IMR-90 (cell line): ENCODE measurements at regions not wholly inside any gene's neighbourhood (a gene's known extent, or its start where the extent isn't known, plus 50 kb on each side); places are given as distances from the start of the nearest gene placed in this dataset.
A peak's percentile ranks its signal among the peaks of the same experiment; 100 is the strongest.

Experiments used
- ATAC-seq: fragments of 200-7000 bp; cut with Tn5 transposase; 2 replicates; pipeline ENCODE4 v1.9.1; 2020; ENCODE audit warnings: low read depth, mild to moderate bottlenecking, moderate library complexity
- BruUV-seq: library from RNA; stranded (reverse); fragments of 400-500 nt; replicated peaks from 2 replicates; lab custom pipeline; 2021; lab: Mats Ljungman, UMichigan
- CTCF ChIA-PET: fragments of 300-600 bp; formaldehyde crosslinking; extraction: SDS; loops from one replicate; lab custom pipeline; 2021; ENCODE audit warnings: antibody characterized with exemption; lab: Yijun Ruan, JAX
- POLR2A ChIA-PET: fragments of 300-600 bp; sonication (Branson Sonifier 250); formaldehyde crosslinking; loops from one replicate; lab custom pipeline; 2022; ENCODE audit warnings: antibody characterized with exemption; ENCODE audit not compliant: unreplicated experiment; lab: Charles Lee
- DNase-seq: peaks from one replicate; pipeline ENCODE4 v3.0.0; 2013
- H2AFZ ChIP-seq: replicated peaks from 2 replicates; pipeline ENCODE3; 2013; ENCODE audit warnings: low read length, mild to moderate bottlenecking; ENCODE audit not compliant: poor library complexity
- H2AK5ac ChIP-seq: 2 replicates; pipeline ENCODE4 v1.6.1; 2013; ENCODE audit warnings: low read depth, low read length, inconsistent platforms
- H2AK9ac ChIP-seq: replicated peaks from 2 replicates; pipeline ENCODE3; 2013; ENCODE audit warnings: mild to moderate bottlenecking, low read depth, low read length, moderate library complexity; ENCODE audit not compliant: poor library complexity
- H2BK120ac ChIP-seq: 2 replicates; pipeline ENCODE4 v1.6.1; 2013; ENCODE audit warnings: low read depth, low read length, inconsistent platforms
- H2BK15ac ChIP-seq: 3 replicates; pipeline ENCODE4 v1.6.1; 2013; ENCODE audit warnings: low read depth, low read length, inconsistent platforms
- H2BK20ac ChIP-seq: 2 replicates; pipeline ENCODE4 v1.6.1; 2013; ENCODE audit warnings: low read depth, mild to moderate bottlenecking, inconsistent platforms, low read length, moderate library complexity
- H2BK5ac ChIP-seq: 2 replicates; pipeline ENCODE4 v1.6.1; 2013; ENCODE audit warnings: mild to moderate bottlenecking, low read depth, low read length, inconsistent platforms; ENCODE audit not compliant: poor library complexity, severe bottlenecking
- H3K14ac ChIP-seq: replicated peaks from 2 replicates; pipeline ENCODE4 v1.6.1; 2013; ENCODE audit warnings: low read depth, low read length, inconsistent platforms
- H3K18ac ChIP-seq: 2 replicates; pipeline ENCODE4 v1.6.1; 2013; ENCODE audit warnings: low read depth, low read length, control low read depth
- H3K23ac ChIP-seq: 2 replicates; pipeline ENCODE4 v1.6.1; 2013; ENCODE audit warnings: low read depth, low read length, inconsistent platforms
- H3K27ac ChIP-seq: 2 replicates; pipeline ENCODE4 v1.5.1; 2013; ENCODE audit warnings: mild to moderate bottlenecking, control low read depth, low read length; ENCODE audit not compliant: insufficient read depth
- H3K27me3 ChIP-seq: 2 replicates; pipeline ENCODE4 v1.6.1; 2013; ENCODE audit warnings: low read length; ENCODE audit not compliant: control insufficient read depth, insufficient read depth
- H3K36me3 ChIP-seq: 2 replicates; pipeline ENCODE4 v1.6.1; 2013; ENCODE audit warnings: low read length, mixed read lengths; ENCODE audit not compliant: control insufficient read depth, insufficient read depth
- H3K4ac ChIP-seq: 2 replicates; pipeline ENCODE4 v1.6.1; 2013; ENCODE audit warnings: low read depth, low read length, inconsistent platforms
- H3K4me1 ChIP-seq: 2 replicates; pipeline ENCODE4 v1.6.1; 2013; ENCODE audit warnings: low read length, mixed read lengths; ENCODE audit not compliant: control insufficient read depth, insufficient read depth
- H3K4me2 ChIP-seq: 2 replicates; pipeline ENCODE4 v1.6.1; 2013; ENCODE audit warnings: low read depth, mild to moderate bottlenecking, control low read depth, low read length, moderate library complexity
- H3K4me3 ChIP-seq: 2 replicates; pipeline ENCODE4 v1.5.1; 2013; ENCODE audit warnings: low read depth, mild to moderate bottlenecking, control low read depth, low read length, moderate library complexity; ENCODE audit not compliant: insufficient read depth
- H3K56ac ChIP-seq: 2 replicates; pipeline ENCODE4 v1.6.1; 2013; ENCODE audit warnings: low read length, inconsistent platforms; ENCODE audit not compliant: insufficient read depth; ENCODE audit errors: extremely low read depth
- H3K79me1 ChIP-seq, 2 experiments: 2 replicates each; pipeline ENCODE4 v1.6.1; 2013; ENCODE audit warnings: low read length in 2 of 2, inconsistent platforms in 1 of 2, low read depth in 1 of 2
- H3K9ac ChIP-seq: 2 replicates; pipeline ENCODE4 v1.6.1; 2013; ENCODE audit warnings: low read depth, low read length, control low read depth
- H3K9me1 ChIP-seq: 2 replicates; pipeline ENCODE4 v1.6.1; 2013; ENCODE audit warnings: low read length, inconsistent platforms; ENCODE audit not compliant: insufficient read depth
- H3K9me3 ChIP-seq: 2 replicates; pipeline ENCODE4 v1.6.1; 2013; ENCODE audit warnings: low read length; ENCODE audit not compliant: control insufficient read depth, insufficient read depth
- H4K20me1 ChIP-seq: 2 replicates; pipeline ENCODE4 v1.6.1; 2013; ENCODE audit warnings: low read length, inconsistent platforms; ENCODE audit not compliant: insufficient read depth
- H4K5ac ChIP-seq: 2 replicates; pipeline ENCODE4 v1.6.1; 2013; ENCODE audit warnings: mild to moderate bottlenecking, low read depth, low read length, control low read depth
- H4K8ac ChIP-seq, 2 experiments: 2 replicates each; pipeline ENCODE4 v1.6.1; 2013; ENCODE audit warnings: low read depth in 2 of 2, low read length in 2 of 2, control low read depth in 1 of 2, inconsistent platforms in 1 of 2
- H4K91ac ChIP-seq: 2 replicates; pipeline ENCODE4 v1.6.1; 2013; ENCODE audit warnings: low read depth, low read length, inconsistent platforms; ENCODE audit not compliant: insufficient read depth
- BHLHE40 ChIP-seq: fragments of 150-350 bp; IDR thresholded peaks from 2 replicates; pipeline ENCODE4 v1.6.1; 2016; ENCODE audit warnings: mild to moderate bottlenecking, low read depth, low read length
- CEBPB ChIP-seq: IDR thresholded peaks from 2 replicates; pipeline ENCODE4 v1.6.1; 2012; ENCODE audit warnings: low read depth, low read length, improper control_type of control experiment
- CHD1 ChIP-seq: IDR thresholded peaks from 2 replicates; pipeline ENCODE4 v1.6.1; 2012; ENCODE audit warnings: low read depth, low read length, improper control_type of control experiment
- MAZ ChIP-seq: IDR thresholded peaks from 2 replicates; pipeline ENCODE4 v1.6.1; 2012; ENCODE audit warnings: low read depth, mild to moderate bottlenecking, low read length, improper control_type of control experiment, moderate library complexity, borderline replicate concordance
- MXI1 ChIP-seq: IDR thresholded peaks from 2 replicates; pipeline ENCODE4 v1.6.1; 2012; ENCODE audit warnings: low read depth, mild to moderate bottlenecking, low read length, moderate library complexity, borderline replicate concordance
- NFE2L2 ChIP-seq: fragments of 150-350 bp; IDR thresholded peaks from 2 replicates; pipeline ENCODE4 v1.6.1; 2016; ENCODE audit warnings: low read depth, mild to moderate bottlenecking, low read length
- POLR2A ChIP-seq: IDR thresholded peaks from 2 replicates; pipeline ENCODE4 v1.6.1; 2012; ENCODE audit warnings: mild to moderate bottlenecking, low read depth, low read length
- RAD21 ChIP-seq: IDR thresholded peaks from 2 replicates; pipeline ENCODE4 v1.6.1; 2012; ENCODE audit warnings: low read length, improper control_type of control experiment
- RCOR1 ChIP-seq: IDR thresholded peaks from 2 replicates; pipeline ENCODE4 v1.6.1; 2012; ENCODE audit warnings: mild to moderate bottlenecking, low read length, improper control_type of control experiment; ENCODE audit not compliant: insufficient replicate concordance
- RFX5 ChIP-seq: IDR thresholded peaks from 2 replicates; pipeline ENCODE4 v1.8.0; 2012; ENCODE audit warnings: low read depth, mild to moderate bottlenecking, low read length, moderate library complexity
- WGBS, 2 experiments: methylation state at CpG; one replicate each; pipeline versions ENCODE4 v1.1.5 to v1.1.7; 2013; ENCODE audit warnings: missing lambda C conversion rate in 2 of 2; ENCODE audit not compliant: insufficient read length in 1 of 2; ENCODE audit errors: extremely low coverage in 2 of 2; 5-methylcytosine and 5-hydroxymethylcytosine counted together
- dilution Hi-C: fragments of 300-500 bp; cut with HindIII; formaldehyde crosslinking; loops from one replicate; pipeline ENCODE4 v1.14.3; 2018; ENCODE audit warnings: low sequenced_read_pairs; ENCODE audit not compliant: unreplicated experiment
- in situ Hi-C: fragments of 300-500 bp; cut with MboI; formaldehyde crosslinking; loops from 3 replicates; pipeline ENCODE4 v1.14.3; 2019; ENCODE audit warnings: low sequenced_read_pairs, inconsistent platforms, mixed read lengths
- intact Hi-C: fragments of 100-400 bp; cut with micrococcal nuclease; formaldehyde crosslinking; loops from 2 replicates; pipeline ENCODE4 v1.10.0; 2022
- TF ChIP-seq, protein P1 (sequence below): fragments of 150-350 bp; IDR thresholded peaks from 2 replicates; pipeline ENCODE4 v1.6.1; 2017; ENCODE audit warnings: mild to moderate bottlenecking, antibody characterized with exemption, low read length, low read depth
- TF ChIP-seq, protein P2 (sequence below): conservative IDR thresholded peaks from 2 replicates; pipeline ENCODE4 v1.5.1; 2012; ENCODE audit warnings: mild to moderate bottlenecking, low read depth, low read length, improper control_type of control experiment
- TF ChIP-seq, protein P3 (sequence below): fragments of 150-350 bp; IDR thresholded peaks from 2 replicates; pipeline ENCODE4 v1.6.1; 2016; ENCODE audit warnings: low read depth, mild to moderate bottlenecking, low read length, moderate library complexity, borderline replicate concordance

DNA sequence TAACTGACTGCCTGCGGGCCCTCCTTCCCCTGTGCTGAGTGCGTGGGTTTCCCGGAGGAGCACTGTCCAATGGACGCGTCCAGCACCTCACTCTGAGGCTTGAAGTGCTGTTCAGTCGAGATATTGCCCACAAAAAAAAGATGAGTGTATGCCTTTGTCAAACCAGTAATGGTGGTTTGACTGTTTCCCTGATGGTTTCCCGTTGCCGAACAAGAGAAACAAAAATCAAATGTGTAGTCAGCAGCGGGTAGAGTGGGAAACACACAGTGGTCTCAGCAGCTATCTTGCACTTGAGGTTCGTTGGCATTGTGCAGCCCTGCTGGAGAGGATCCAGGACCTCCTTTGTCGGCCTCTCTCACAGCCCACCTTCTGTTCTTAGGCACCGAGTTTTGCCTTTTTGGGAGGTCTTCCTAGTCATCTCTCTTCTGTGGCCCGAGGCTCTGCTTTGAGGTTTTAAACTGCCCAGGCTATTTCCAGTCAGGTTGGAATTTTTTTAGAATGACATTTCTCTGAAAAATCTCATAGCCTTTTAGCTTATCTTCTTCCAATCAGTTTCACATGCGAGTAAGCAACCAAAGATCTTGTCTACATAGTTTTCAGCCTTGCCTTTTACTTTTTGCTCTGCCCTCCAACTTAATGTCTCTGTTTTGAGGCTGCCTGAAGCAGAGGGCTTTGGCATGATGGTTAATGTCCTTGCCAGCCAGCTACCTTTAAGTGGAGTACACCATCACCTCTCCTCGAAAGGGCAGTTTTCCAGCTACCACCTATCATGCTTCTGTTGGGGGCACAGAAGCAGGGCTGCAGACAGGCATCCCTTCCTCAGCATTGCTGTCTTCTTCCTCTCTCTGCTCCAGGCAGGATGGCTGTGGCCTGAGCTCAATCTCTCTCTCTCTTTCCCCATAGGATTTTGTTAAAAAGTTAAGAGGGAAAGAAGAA is 132.3 kb downstream of the URB2 start (continued):
- no peak for TF ChIP-seq CEBPB

DNA sequence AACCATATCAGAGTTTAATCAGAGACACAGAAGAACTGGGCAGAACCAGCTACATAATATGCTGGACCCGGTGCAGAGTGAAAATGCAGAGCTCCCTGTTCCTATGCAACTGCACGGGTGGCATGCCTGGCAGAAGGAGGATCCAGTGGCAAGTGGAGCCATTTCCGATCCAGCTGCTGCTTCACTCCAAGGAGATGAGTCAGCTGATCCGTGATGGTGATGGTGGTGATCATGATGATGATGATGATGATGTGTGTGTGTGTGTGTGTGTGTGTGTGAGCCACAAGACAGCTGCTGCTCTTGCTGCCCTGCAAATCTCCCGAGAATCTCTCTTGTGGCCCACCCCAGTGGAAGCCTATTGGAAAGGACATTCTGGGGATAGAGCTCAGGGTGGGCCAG is 133.0 kb downstream of the URB2 start:
- Histone ChIP-seq H3K4me3 (no peak overlapping the region), H3K4me1 (no peaks in the 10 kb centered on the region), H3K23ac (no peak overlapping the region), H4K20me1 (no peaks in the 10 kb centered on the region), H2AK9ac (no peak overlapping the region), H4K91ac (no peak overlapping the region), H3K4me2 (no peak overlapping the region), H4K5ac (no peak overlapping the region), H2AK5ac (no peak overlapping the region), H3K14ac (no peak overlapping the region), H2AFZ (no peak overlapping the region), H2BK120ac (no peak overlapping the region), H3K27ac (no peak overlapping the region), H2BK20ac (no peak overlapping the region), H3K4ac (no peak overlapping the region), H3K36me3 (no peaks in the 10 kb centered on the region), H3K18ac (no peak overlapping the region), H2BK5ac (no peak overlapping the region), H4K8ac (no peak overlapping the region), H3K9ac (no peak overlapping the region), H3K9me1 (no peaks in the 10 kb centered on the region), H3K9me3 (peaks cover 2% of the 10 kb centered on the region; the same call in 1 of the 2 replicates), H3K79me1 (no peaks in the 10 kb centered on the region), H3K56ac (no peak overlapping the region), H3K27me3 (no peaks in the 10 kb centered on the region; the same call in 1 of the 2 replicates), H2BK15ac (no peak overlapping the region)
- WGBS, 2 experiments: 25% methylated on average over 4 of the region's 5 CpGs; no CpG with 5 or more reads in 1 of the 2 experiments
- no TSS peak for BruUV-seq
- CTCF ChIA-PET: no interaction called here
- no peak; the same call in 1 of the 2 replicates for ATAC-seq
- POLR2A ChIA-PET: no interaction called here
- in situ Hi-C loops (no loop called here), dilution Hi-C loops (no loop called here), intact Hi-C loops (no loop called here)
- DNase-seq: peak; percentile 45
- TF ChIP-seq BHLHE40 (no peak), MAZ (no peak), CHD1 (no peak), RFX5 (no peak), NFE2L2 (no peak), POLR2A (no peak), MXI1 (no peak), RCOR1 (no peak), RAD21 (no peak)
- TF ChIP-seq, protein P1, sequence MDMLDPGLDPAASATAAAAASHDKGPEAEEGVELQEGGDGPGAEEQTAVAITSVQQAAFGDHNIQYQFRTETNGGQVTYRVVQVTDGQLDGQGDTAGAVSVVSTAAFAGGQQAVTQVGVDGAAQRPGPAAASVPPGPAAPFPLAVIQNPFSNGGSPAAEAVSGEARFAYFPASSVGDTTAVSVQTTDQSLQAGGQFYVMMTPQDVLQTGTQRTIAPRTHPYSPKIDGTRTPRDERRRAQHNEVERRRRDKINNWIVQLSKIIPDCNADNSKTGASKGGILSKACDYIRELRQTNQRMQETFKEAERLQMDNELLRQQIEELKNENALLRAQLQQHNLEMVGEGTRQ: no peak
- TF ChIP-seq, protein P2, sequence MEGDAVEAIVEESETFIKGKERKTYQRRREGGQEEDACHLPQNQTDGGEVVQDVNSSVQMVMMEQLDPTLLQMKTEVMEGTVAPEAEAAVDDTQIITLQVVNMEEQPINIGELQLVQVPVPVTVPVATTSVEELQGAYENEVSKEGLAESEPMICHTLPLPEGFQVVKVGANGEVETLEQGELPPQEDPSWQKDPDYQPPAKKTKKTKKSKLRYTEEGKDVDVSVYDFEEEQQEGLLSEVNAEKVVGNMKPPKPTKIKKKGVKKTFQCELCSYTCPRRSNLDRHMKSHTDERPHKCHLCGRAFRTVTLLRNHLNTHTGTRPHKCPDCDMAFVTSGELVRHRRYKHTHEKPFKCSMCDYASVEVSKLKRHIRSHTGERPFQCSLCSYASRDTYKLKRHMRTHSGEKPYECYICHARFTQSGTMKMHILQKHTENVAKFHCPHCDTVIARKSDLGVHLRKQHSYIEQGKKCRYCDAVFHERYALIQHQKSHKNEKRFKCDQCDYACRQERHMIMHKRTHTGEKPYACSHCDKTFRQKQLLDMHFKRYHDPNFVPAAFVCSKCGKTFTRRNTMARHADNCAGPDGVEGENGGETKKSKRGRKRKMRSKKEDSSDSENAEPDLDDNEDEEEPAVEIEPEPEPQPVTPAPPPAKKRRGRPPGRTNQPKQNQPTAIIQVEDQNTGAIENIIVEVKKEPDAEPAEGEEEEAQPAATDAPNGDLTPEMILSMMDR: no peak
- TF ChIP-seq, protein P3, sequence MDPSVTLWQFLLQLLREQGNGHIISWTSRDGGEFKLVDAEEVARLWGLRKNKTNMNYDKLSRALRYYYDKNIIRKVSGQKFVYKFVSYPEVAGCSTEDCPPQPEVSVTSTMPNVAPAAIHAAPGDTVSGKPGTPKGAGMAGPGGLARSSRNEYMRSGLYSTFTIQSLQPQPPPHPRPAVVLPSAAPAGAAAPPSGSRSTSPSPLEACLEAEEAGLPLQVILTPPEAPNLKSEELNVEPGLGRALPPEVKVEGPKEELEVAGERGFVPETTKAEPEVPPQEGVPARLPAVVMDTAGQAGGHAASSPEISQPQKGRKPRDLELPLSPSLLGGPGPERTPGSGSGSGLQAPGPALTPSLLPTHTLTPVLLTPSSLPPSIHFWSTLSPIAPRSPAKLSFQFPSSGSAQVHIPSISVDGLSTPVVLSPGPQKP: no peak
